SK-N-MC (cell line): ENCODE measurements at regions not wholly inside any gene's neighbourhood (a gene's known extent, or its start where the extent isn't known, plus 50 kb on each side); places are given as distances from the start of the nearest gene placed in this dataset.

ENCODE experiments used
- DNase-seq: peaks from one replicate; pipeline ENCODE4 v3.0.0-alpha.2; 2011; ENCODE audit warnings: low read depth, low spot score
- H3K27ac ChIP-seq: fragments of 200-600 bp; sonication (generic); 2 replicates; pipeline ENCODE4 v1.5.1; 2016; ENCODE audit warnings: mixed run types
- H3K36me3 ChIP-seq: fragments of 200-600 bp; sonication (generic); 2 replicates; pipeline ENCODE4 v1.6.1; 2017; ENCODE audit warnings: antibody characterized with exemption, low read length, mixed read lengths; ENCODE audit not compliant: insufficient read depth
- H3K4me3 ChIP-seq: fragments of 200-600 bp; sonication (generic); 2 replicates; pipeline ENCODE4 v1.5.1; 2016
- H3K9ac ChIP-seq: fragments of 200-600 bp; sonication (generic); 2 replicates; pipeline ENCODE4 v1.8.0; 2017; ENCODE audit warnings: mixed run types, mixed read lengths; ENCODE audit not compliant: insufficient read length
- H3K9me3 ChIP-seq: fragments of 200-600 bp; sonication (generic); 2 replicates; pipeline ENCODE4 v1.6.1; 2017; ENCODE audit warnings: low read depth, mild to moderate bottlenecking, antibody characterized with exemption, low read length, moderate library complexity, mixed read lengths
- EZH2 ChIP-seq: fragments of 200-600 bp; sonication (generic); IDR thresholded peaks from one replicate; pipeline ENCODE4 v1.6.1; 2017; ENCODE audit warnings: antibody characterized with exemption
- FOXP2 ChIP-seq: optimal IDR thresholded peaks from 2 replicates; pipeline ENCODE3; 2011; ENCODE audit warnings: mild to moderate bottlenecking, moderate library complexity; ENCODE audit not compliant: insufficient read depth; ENCODE audit errors: extremely low read length, control extremely low read depth
- POLR2AphosphoS5 ChIP-seq: IDR thresholded peaks from 2 replicates; pipeline ENCODE4 v1.6.1; 2012; ENCODE audit warnings: mild to moderate bottlenecking, low read depth, low read length, borderline replicate concordance

- no peak for TF ChIP-seq EZH2
- TF ChIP-seq POLR2AphosphoS5 = no peak
- no peak for TF ChIP-seq FOXP2
- no peak for DNase-seq
Observed at GRCh38 chr18:77551055-77551454, 301.4 kb downstream of the GALR1 start.

GRCh38 chr18:77552945-77553344, 303.3 kb downstream of the GALR1 start:
- Histone ChIP-seq H3K4me3 (no peak overlapping the region), H3K9ac (no peak overlapping the region), H3K9me3 (no peaks in the 10 kb centered on the region), H3K36me3 (no peaks in the 10 kb centered on the region), H3K27ac (no peak overlapping the region)
- TF ChIP-seq EZH2 (no peak), FOXP2 (no peak), POLR2AphosphoS5 (no peak)
- no peak for DNase-seq

More at GRCh38 chr18:77551055-77551454, 301.4 kb downstream of the GALR1 start:
- Histone ChIP-seq H3K4me3 (no peak overlapping the region), H3K9ac (no peak overlapping the region), H3K9me3 (no peaks in the 10 kb centered on the region), H3K36me3 (no peaks in the 10 kb centered on the region), H3K27ac (no peak overlapping the region)

GRCh38 chr18:77554061-77554460, 304.4 kb downstream of the GALR1 start:
- TF ChIP-seq EZH2 (no peak), FOXP2 (no peak), POLR2AphosphoS5 (no peak)
- DNase-seq = no peak

GRCh38 chr18:77557046-77557587, 307.5 kb downstream of the GALR1 start:
- H3K9me3 ChIP-seq = no peaks in the 10 kb centered on the region
- no peak for DNase-seq
- no peak overlapping the region for H3K9ac ChIP-seq
- no peak overlapping the region for H3K27ac ChIP-seq
- no peak overlapping the region for H3K4me3 ChIP-seq
- no peaks in the 10 kb centered on the region for H3K36me3 ChIP-seq
- TF ChIP-seq FOXP2 (no peak), EZH2 (no peak)

More at GRCh38 chr18:77554061-77554460, 304.4 kb downstream of the GALR1 start:
- Histone ChIP-seq H3K9ac (no peak overlapping the region), H3K4me3 (no peak overlapping the region), H3K36me3 (no peaks in the 10 kb centered on the region), H3K9me3 (no peaks in the 10 kb centered on the region), H3K27ac (no peak overlapping the region)

- no peak overlapping the region for H3K9ac ChIP-seq
- H3K36me3 ChIP-seq = no peaks in the 10 kb centered on the region
- H3K4me3 ChIP-seq = no peak overlapping the region
- no peak for TF ChIP-seq POLR2AphosphoS5
- no peak for TF ChIP-seq EZH2
- TF ChIP-seq FOXP2 = no peak
- H3K9me3 ChIP-seq = no peaks in the 10 kb centered on the region
- no peak overlapping the region for H3K27ac ChIP-seq
- DNase-seq = no peak
Observed at GRCh38 chr18:77559274-77559910, 309.7 kb downstream of the GALR1 start.

GRCh38 chr18:77560341-77560992, 310.8 kb downstream of the GALR1 start:
- H3K9me3 ChIP-seq = no peaks in the 10 kb centered on the region
- no peak overlapping the region for H3K9ac ChIP-seq
- no peak overlapping the region for H3K4me3 ChIP-seq
- no peak overlapping the region for H3K27ac ChIP-seq
- TF ChIP-seq POLR2AphosphoS5 (no peak), EZH2 (no peak), FOXP2 (no peak)
- DNase-seq = no peak
- no peaks in the 10 kb centered on the region for H3K36me3 ChIP-seq

- Histone ChIP-seq H3K9me3 (no peaks in the 10 kb centered on the region), H3K9ac (no peak overlapping the region), H3K27ac (no peak overlapping the region), H3K4me3 (no peak overlapping the region), H3K36me3 (no peaks in the 10 kb centered on the region)
- DNase-seq = no peak
- TF ChIP-seq FOXP2 = no peak
- no peak for TF ChIP-seq POLR2AphosphoS5
- no peak for TF ChIP-seq EZH2
Observed at GRCh38 chr18:77566604-77567003, 317.0 kb downstream of the GALR1 start.

GRCh38 chr18:77567205-77567604, 317.6 kb downstream of the GALR1 start:
- no peak for TF ChIP-seq POLR2AphosphoS5
- no peak for TF ChIP-seq FOXP2
- TF ChIP-seq EZH2 = no peak

GRCh38 chr18:77571743-77572142, 322.1 kb downstream of the GALR1 start:
- H3K4me3 ChIP-seq = no peak overlapping the region
- no peak overlapping the region for H3K27ac ChIP-seq
- H3K36me3 ChIP-seq = no peaks in the 10 kb centered on the region
- TF ChIP-seq FOXP2 = no peak
- no peak for TF ChIP-seq EZH2
- no peak for TF ChIP-seq POLR2AphosphoS5
- no peaks in the 10 kb centered on the region for H3K9me3 ChIP-seq
- DNase-seq = no peak
- no peak overlapping the region for H3K9ac ChIP-seq

More at GRCh38 chr18:77567205-77567604, 317.6 kb downstream of the GALR1 start:
- Histone ChIP-seq H3K27ac (no peak overlapping the region), H3K4me3 (no peak overlapping the region), H3K9ac (no peak overlapping the region), H3K36me3 (no peaks in the 10 kb centered on the region), H3K9me3 (no peaks in the 10 kb centered on the region)
- DNase-seq = no peak
